Fibroblast of peridontal ligament (primary cell): ENCODE measurements at regions not wholly inside any gene's neighbourhood (a gene's known extent, or its start where the extent isn't known, plus 50 kb on each side); places are given as distances from the start of the nearest gene placed in this dataset.

ENCODE experiments used
- DNase-seq: peaks from one replicate; pipeline ENCODE4 v3.0.0-alpha.2; 2010; ENCODE audit errors: extremely low read depth

GRCh38 chr13:40292108-40292507 is 374.3 kb downstream of the FOXO1 start:
- DNase-seq: no peak

GRCh38 chr13:40292536-40292935 is 373.9 kb downstream of the FOXO1 start:
- DNase-seq: no peak

GRCh38 chr13:40302351-40302750 is 364.1 kb downstream of the FOXO1 start:
- DNase-seq: no peak

GRCh38 chr13:40304391-40304790 is 362.1 kb downstream of the FOXO1 start:
- no peak for DNase-seq

GRCh38 chr13:40306817-40307216 is 359.6 kb downstream of the FOXO1 start:
- no peak for DNase-seq

- DNase-seq: no peak
Observed at GRCh38 chr13:40309881-40310280, 356.6 kb downstream of the FOXO1 start.

GRCh38 chr13:40311356-40312101 is 354.9 kb downstream of the FOXO1 start:
- DNase-seq: no peak

GRCh38 chr13:40313269-40314200 is 352.9 kb downstream of the FOXO1 start:
- no peak for DNase-seq

- DNase-seq: no peak
Observed at GRCh38 chr13:40315416-40316064, 350.9 kb downstream of the FOXO1 start.

- no peak for DNase-seq
Observed at GRCh38 chr13:40316301-40316700, 350.1 kb downstream of the FOXO1 start.

GRCh38 chr13:40317980-40318327 is 348.5 kb downstream of the FOXO1 start:
- no peak for DNase-seq

- DNase-seq: no peak
Observed at GRCh38 chr13:40318366-40318765, 348.1 kb downstream of the FOXO1 start.

GRCh38 chr13:40319699-40320579 is 346.5 kb downstream of the FOXO1 start:
- no peak for DNase-seq

GRCh38 chr13:40328091-40328490 is 338.4 kb downstream of the FOXO1 start:
- DNase-seq: no peak

- DNase-seq: no peak
Observed at GRCh38 chr13:40329781-40330485, 336.5 kb downstream of the FOXO1 start.

- no peak for DNase-seq
Observed at GRCh38 chr13:40330950-40331349, 335.5 kb downstream of the FOXO1 start.

- no peak for DNase-seq
Observed at GRCh38 chr13:40331802-40332201, 334.6 kb downstream of the FOXO1 start.

- no peak for DNase-seq
Observed at GRCh38 chr13:40333226-40333625, 333.2 kb downstream of the FOXO1 start.

- DNase-seq: no peak
Observed at GRCh38 chr13:40334031-40334430, 332.4 kb downstream of the FOXO1 start.

GRCh38 chr13:40334616-40335015 is 331.8 kb downstream of the FOXO1 start:
- no peak for DNase-seq
